Ectodermal cell (in vitro differentiated cells): ENCODE measurements at regions not wholly inside any gene's neighbourhood (a gene's known extent, or its start where the extent isn't known, plus 50 kb on each side); places are given as distances from the start of the nearest gene placed in this dataset.

Experiments used
- H3K27ac ChIP-seq: 2 replicates; pipeline ENCODE4 v1.7.0; 2013; ENCODE audit warnings: mild to moderate bottlenecking, low read depth, low read length; ENCODE audit not compliant: insufficient read depth, poor library complexity, severe bottlenecking
- H3K27me3 ChIP-seq: 2 replicates; pipeline ENCODE4 v1.7.0; 2013; ENCODE audit warnings: mild to moderate bottlenecking, low read length; ENCODE audit not compliant: insufficient read depth, control insufficient read depth, poor library complexity, severe bottlenecking
- H3K36me3 ChIP-seq: one replicate; pipeline ENCODE4 v1.7.0; 2013; ENCODE audit warnings: low read length; ENCODE audit not compliant: control insufficient read depth, insufficient read depth
- H3K4me1 ChIP-seq: one replicate; pipeline ENCODE4 v1.7.0; 2013; ENCODE audit warnings: low read length; ENCODE audit not compliant: control insufficient read depth, insufficient read depth
- H3K4me3 ChIP-seq: 2 replicates; pipeline ENCODE4 v1.7.0; 2013; ENCODE audit warnings: low read depth, low read length, control low read depth; ENCODE audit not compliant: insufficient read depth
- H3K9me3 ChIP-seq: 2 replicates; pipeline ENCODE4 v1.7.0; 2013; ENCODE audit warnings: mild to moderate bottlenecking, low read length, moderate library complexity; ENCODE audit not compliant: control insufficient read depth
- WGBS, 2 experiments: methylation state at CpG; one replicate each; pipeline ENCODE4 v1.1.7; 2013; ENCODE audit warnings: missing lambda C conversion rate in 2 of 2; 5-methylcytosine and 5-hydroxymethylcytosine counted together

GRCh38 chr13:79681069-79681468 lies 200.1 kb downstream of the NDFIP2 start:
- H3K4me3 ChIP-seq, result no peak overlapping the region
- whole genome bisulfite sequencing, 2 experiments, result 87 to 90% methylated on average over 1 of the region's 1 CpG
- no peaks in the 10 kb centered on the region for H3K4me1 ChIP-seq

GRCh38 chr13:79680485-79680884 lies 199.5 kb downstream of the NDFIP2 start:
- Histone ChIP-seq H3K4me1 (no peaks in the 10 kb centered on the region), H3K4me3 (no peak overlapping the region), H3K36me3 (no peaks in the 10 kb centered on the region), H3K9me3 (no peaks in the 10 kb centered on the region), H3K27ac (no peak overlapping the region), H3K27me3 (no peaks in the 10 kb centered on the region)

More at GRCh38 chr13:79681069-79681468, 200.1 kb downstream of the NDFIP2 start:
- Histone ChIP-seq H3K36me3 (no peaks in the 10 kb centered on the region), H3K27ac (no peak overlapping the region), H3K27me3 (no peaks in the 10 kb centered on the region), H3K9me3 (no peaks in the 10 kb centered on the region)

- no peak overlapping the region for H3K27ac ChIP-seq
- no peaks in the 10 kb centered on the region for H3K4me1 ChIP-seq
- H3K27me3 ChIP-seq, result no peaks in the 10 kb centered on the region
- H3K9me3 ChIP-seq, result no peaks in the 10 kb centered on the region
- no peaks in the 10 kb centered on the region for H3K36me3 ChIP-seq
- no peak overlapping the region for H3K4me3 ChIP-seq
- 20% methylated on average over 2 of the region's 2 CpGs for WGBS, 2 experiments
Measured at GRCh38 chr13:79679334-79679733, 198.4 kb downstream of the NDFIP2 start.

- H3K4me3 ChIP-seq, result no peak overlapping the region
- 83 to 95% methylated on average over 2 of the region's 2 CpGs for WGBS, 2 experiments
- H3K36me3 ChIP-seq, result no peaks in the 10 kb centered on the region
- H3K27ac ChIP-seq, result no peak overlapping the region
- H3K9me3 ChIP-seq, result no peaks in the 10 kb centered on the region
- peaks cover 4% of the 10 kb centered on the region for H3K4me1 ChIP-seq
- no peaks in the 10 kb centered on the region for H3K27me3 ChIP-seq
Measured at GRCh38 chr13:79678100-79678499, 197.1 kb downstream of the NDFIP2 start.

- H3K36me3 ChIP-seq, result no peaks in the 10 kb centered on the region
- peaks cover 4% of the 10 kb centered on the region for H3K4me1 ChIP-seq
- H3K9me3 ChIP-seq, result no peaks in the 10 kb centered on the region
- H3K4me3 ChIP-seq, result no peak overlapping the region
- H3K27me3 ChIP-seq, result no peaks in the 10 kb centered on the region
- 85 to 89% methylated on average over 7 of the region's 7 CpGs for WGBS, 2 experiments
- no peak overlapping the region for H3K27ac ChIP-seq
Measured at GRCh38 chr13:79675931-79676660, 195.1 kb downstream of the NDFIP2 start.

GRCh38 chr13:79674765-79675515 lies 194.0 kb downstream of the NDFIP2 start:
- 93 to 94% methylated on average over 5 of the region's 5 CpGs for WGBS, 2 experiments
- Histone ChIP-seq H3K4me3 (no peak overlapping the region), H3K9me3 (no peaks in the 10 kb centered on the region), H3K36me3 (no peaks in the 10 kb centered on the region), H3K27me3 (no peaks in the 10 kb centered on the region), H3K4me1 (peaks cover 4% of the 10 kb centered on the region), H3K27ac (no peak overlapping the region)

- H3K27me3 ChIP-seq, result no peaks in the 10 kb centered on the region
- peaks cover 4% of the 10 kb centered on the region for H3K4me1 ChIP-seq
- no peaks in the 10 kb centered on the region for H3K36me3 ChIP-seq
- H3K4me3 ChIP-seq, result no peak overlapping the region
- no peaks in the 10 kb centered on the region for H3K9me3 ChIP-seq
- no peak overlapping the region for H3K27ac ChIP-seq
- 100% methylated on average over 1 of the region's 1 CpG; no CpG with 5 or more reads in 1 of the 2 experiments for WGBS, 2 experiments
Measured at GRCh38 chr13:79673993-79674377, 193.0 kb downstream of the NDFIP2 start.

GRCh38 chr13:79673310-79673992 lies 192.5 kb downstream of the NDFIP2 start:
- Histone ChIP-seq H3K9me3 (no peaks in the 10 kb centered on the region), H3K27me3 (no peaks in the 10 kb centered on the region), H3K36me3 (no peaks in the 10 kb centered on the region), H3K27ac (no peak overlapping the region), H3K4me1 (peaks cover 4% of the 10 kb centered on the region), H3K4me3 (no peak overlapping the region)
- WGBS, 2 experiments, result 95 to 97% methylated on average over 6 of the region's 6 CpGs

- WGBS, 2 experiments, result 84 to 90% methylated on average over 2 of the region's 2 CpGs
- no peaks in the 10 kb centered on the region for H3K9me3 ChIP-seq
- H3K36me3 ChIP-seq, result no peaks in the 10 kb centered on the region
- no peak overlapping the region for H3K4me3 ChIP-seq
- peaks cover 4% of the 10 kb centered on the region for H3K4me1 ChIP-seq
- no peaks in the 10 kb centered on the region for H3K27me3 ChIP-seq
- H3K27ac ChIP-seq, result no peak overlapping the region
Measured at GRCh38 chr13:79671420-79671819, 190.5 kb downstream of the NDFIP2 start.

GRCh38 chr13:79668201-79668752 lies 187.3 kb downstream of the NDFIP2 start:
- H3K9me3 ChIP-seq, result no peaks in the 10 kb centered on the region
- 89% methylated on average over 2 of the region's 2 CpGs for WGBS, 2 experiments
- no peak overlapping the region for H3K27ac ChIP-seq
- H3K4me3 ChIP-seq, result no peak overlapping the region
- H3K4me1 ChIP-seq, result peaks cover 1% of the 10 kb centered on the region
- H3K27me3 ChIP-seq, result no peaks in the 10 kb centered on the region
- H3K36me3 ChIP-seq, result no peaks in the 10 kb centered on the region
